Calu3 (cell line): ENCODE measurements at regions not wholly inside any gene's neighbourhood (a gene's known extent, or its start where the extent isn't known, plus 50 kb on each side); places are given as distances from the start of the nearest gene placed in this dataset.
"Not testable (repeated sequence)": the region's sequence is repeated elsewhere in the genome, so short reads cannot be mapped to it uniquely, and the experiment has no call there.

Experiments
- BruUV-seq: library from RNA; stranded (reverse); fragments of 400-500 nt; replicated peaks from 2 replicates; lab custom pipeline; 2021; lab: Mats Ljungman, UMichigan
- CTCF ChIA-PET: fragments of 300-600 bp; sonication (Branson Sonifier 250); formaldehyde crosslinking; loops from one replicate; lab custom pipeline; 2022; ENCODE audit warnings: antibody characterized with exemption; lab: Charles Lee
- DNase-seq: peaks from one replicate; pipeline ENCODE4 v3.0.0; 2022
- H3K27ac Mint-ChIP-seq: one replicate; pipeline ENCODE4 v1.8.0; 2022; ENCODE audit warnings: mixed read lengths; ENCODE audit not compliant: unreplicated experiment
- H3K27me3 Mint-ChIP-seq: one replicate; pipeline ENCODE4 v1.8.0; 2022; ENCODE audit warnings: mixed read lengths; ENCODE audit not compliant: unreplicated experiment
- H3K36me3 Mint-ChIP-seq: one replicate; pipeline ENCODE4 v1.8.0; 2022; ENCODE audit warnings: mild to moderate bottlenecking, moderate library complexity, mixed read lengths; ENCODE audit not compliant: insufficient read depth, unreplicated experiment
- H3K4me1 Mint-ChIP-seq: one replicate; pipeline ENCODE4 v1.8.0; 2022; ENCODE audit warnings: mild to moderate bottlenecking, low read depth, mixed read lengths; ENCODE audit not compliant: unreplicated experiment
- H3K4me3 Mint-ChIP-seq: one replicate; pipeline ENCODE4 v1.8.0; 2022; ENCODE audit warnings: mild to moderate bottlenecking, low read depth, moderate library complexity, mixed read lengths; ENCODE audit not compliant: unreplicated experiment
- H3K9me3 Mint-ChIP-seq: one replicate; pipeline ENCODE4 v1.8.0; 2022; ENCODE audit warnings: low read depth, mixed read lengths; ENCODE audit not compliant: unreplicated experiment
- CTCF ChIP-seq: fragments of 200-600 bp; IDR thresholded peaks from one replicate; pipeline ENCODE4 v1.8.0; 2022; ENCODE audit warnings: antibody characterized with exemption; ENCODE audit not compliant: unreplicated experiment
- intact Hi-C: fragments of 100-400 bp; cut with micrococcal nuclease; formaldehyde crosslinking; loops from one replicate; pipeline ENCODE4 v1.10.0; 2022; ENCODE audit not compliant: unreplicated experiment

DNA sequence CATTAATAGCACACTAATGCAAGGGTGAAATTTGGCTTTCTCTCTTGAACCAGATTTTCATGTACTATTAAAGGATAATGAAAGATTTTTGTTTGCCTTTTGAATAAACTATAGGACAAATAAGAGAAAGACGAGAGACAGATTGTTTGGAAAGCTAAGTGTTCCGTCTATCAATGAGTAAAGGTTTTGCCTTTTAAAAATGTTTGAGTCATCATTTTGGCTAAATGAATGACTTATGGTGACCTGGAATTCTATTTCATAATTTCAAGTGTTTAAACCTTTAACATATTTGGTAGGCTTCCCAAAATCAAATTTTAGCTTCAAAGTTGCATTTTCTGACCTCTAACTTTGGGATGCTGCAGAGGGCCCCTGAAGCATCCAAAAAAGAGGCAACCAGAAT lies 145.2 kb downstream of the SLC25A46 start:
- no peaks in the 10 kb centered on the region for H3K4me1 Mint-ChIP-seq
- DNase-seq = no peak
- H3K27me3 Mint-ChIP-seq = no peaks in the 10 kb centered on the region
- no TSS peak for BruUV-seq
- H3K4me3 Mint-ChIP-seq = no peak overlapping the region
- CTCF ChIA-PET = no interaction called here
- no peak for TF ChIP-seq CTCF
- H3K36me3 Mint-ChIP-seq = no peaks in the 10 kb centered on the region
- no peaks in the 10 kb centered on the region for H3K9me3 Mint-ChIP-seq
- intact Hi-C loops = no loop called here
- H3K27ac Mint-ChIP-seq = no peak overlapping the region

GRCh38 chr5:110887170-110887569 lies 148.4 kb downstream of the SLC25A46 start:
- H3K27ac Mint-ChIP-seq, DNase-seq, H3K4me1 Mint-ChIP-seq, BruUV-seq, H3K4me3 Mint-ChIP-seq, H3K36me3 Mint-ChIP-seq, H3K9me3 Mint-ChIP-seq, H3K27me3 Mint-ChIP-seq, CTCF ChIA-PET, intact Hi-C loops: not testable (repeated sequence)

DNA sequence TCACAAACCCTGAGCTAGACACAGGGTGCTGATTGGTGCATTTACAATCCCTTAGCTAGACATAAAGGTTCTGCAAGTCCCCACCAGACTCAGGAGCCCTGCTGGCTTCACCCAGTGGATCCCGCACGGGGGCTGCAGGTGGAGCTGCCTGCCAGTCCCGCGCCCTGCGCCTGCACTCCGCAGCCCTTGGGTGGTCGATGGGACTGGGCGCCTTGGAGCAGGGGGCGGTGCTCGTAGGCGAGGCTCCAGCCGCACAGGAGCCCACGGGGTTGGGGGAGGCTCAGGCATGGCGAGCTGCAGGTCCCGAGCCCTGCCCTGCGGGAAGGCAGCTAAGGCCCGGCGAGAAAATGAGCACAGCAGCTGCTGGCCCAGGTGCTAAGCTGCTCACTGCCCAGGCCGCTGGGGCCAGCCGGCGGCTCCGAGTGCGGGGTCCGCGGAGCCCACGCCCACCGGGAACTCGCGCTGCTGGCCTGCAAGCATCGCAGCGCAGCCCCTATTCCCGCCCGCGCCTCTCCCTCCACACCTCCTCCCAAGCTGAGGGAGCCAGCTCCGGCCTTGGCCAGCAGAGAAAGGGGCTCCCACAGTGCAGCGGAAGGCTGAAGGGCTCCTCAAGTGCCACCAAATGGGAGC lies 155.2 kb downstream of the SLC25A46 start:
- H3K4me1 Mint-ChIP-seq, BruUV-seq, CTCF ChIA-PET, H3K27me3 Mint-ChIP-seq, H3K27ac Mint-ChIP-seq, intact Hi-C loops, H3K36me3 Mint-ChIP-seq, H3K4me3 Mint-ChIP-seq, DNase-seq, H3K9me3 Mint-ChIP-seq: not testable (repeated sequence)

GRCh38 chr5:110894805-110895204 lies 156.0 kb downstream of the SLC25A46 start:
- Mint-ChIP-seq H3K27ac (no peak overlapping the region), H3K9me3 (peaks cover 4% of the 10 kb centered on the region), H3K4me1 (peaks cover 3% of the 10 kb centered on the region), H3K36me3 (no peaks in the 10 kb centered on the region), H3K4me3 (no peak overlapping the region), H3K27me3 (no peaks in the 10 kb centered on the region)
- BruUV-seq = no TSS peak
- DNase-seq = no peak
- intact Hi-C loops = no loop called here
- no peak for TF ChIP-seq CTCF
- CTCF ChIA-PET = no interaction called here

DNA sequence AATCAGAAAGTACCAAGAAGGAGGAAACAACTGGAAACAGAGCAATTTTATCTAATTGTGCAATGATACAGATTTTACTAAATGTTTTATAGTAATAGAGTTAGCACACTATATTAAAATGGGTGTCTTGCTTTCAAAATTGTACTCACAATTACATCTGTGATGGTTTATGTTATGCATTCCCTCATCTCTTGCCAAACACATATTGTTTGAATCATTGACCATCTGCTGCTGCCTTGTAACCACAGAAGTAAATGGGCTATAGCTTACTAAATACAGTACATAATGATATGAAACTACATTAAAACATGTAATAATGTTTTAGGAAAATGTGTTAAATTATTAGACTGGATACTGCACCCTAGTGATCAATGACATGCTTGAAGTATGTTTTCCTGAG lies 158.1 kb downstream of the SLC25A46 start:
- BruUV-seq = no TSS peak
- no peak overlapping the region for H3K4me3 Mint-ChIP-seq
- no peaks in the 10 kb centered on the region for H3K36me3 Mint-ChIP-seq
- H3K4me1 Mint-ChIP-seq = peaks cover 16% of the 10 kb centered on the region
- TF ChIP-seq CTCF = no peak
- H3K9me3 Mint-ChIP-seq = no peaks in the 10 kb centered on the region
- CTCF ChIA-PET = no interaction called here
- intact Hi-C loops = no loop called here
- no peak overlapping the region for H3K27ac Mint-ChIP-seq
- no peaks in the 10 kb centered on the region for H3K27me3 Mint-ChIP-seq
- DNase-seq = no peak
